Omental fat pad (tissue), 3 donors: ENCODE measurements at regions not wholly inside any gene's neighbourhood (a gene's known extent, or its start where the extent isn't known, plus 50 kb on each side); places are given as distances from the start of the nearest gene placed in this dataset.

ENCODE experiments used
- ATAC-seq: fragments of 150-250 bp; one replicate; pipeline ENCODE4 v1.9.1; 2016; ENCODE audit warnings: mild to moderate bottlenecking, moderate library complexity; ENCODE audit not compliant: low FRiP score
- DNase-seq: peaks from one replicate; pipeline ENCODE4 v3.0.0-alpha.2; 2019; ENCODE audit warnings: low spot score
- TF ChIP-seq, protein P1 (sequence below), 3 donors: fragments of 450-650 bp; IDR thresholded peaks; one replicate each; pipeline ENCODE4 v1.5.1; 2016 to 2017; ENCODE audit warnings: antibody characterized with exemption in 3 of 3, mild to moderate bottlenecking in 3 of 3, moderate library complexity in 2 of 3

- no peak for ATAC-seq
- TF ChIP-seq, protein P1, sequence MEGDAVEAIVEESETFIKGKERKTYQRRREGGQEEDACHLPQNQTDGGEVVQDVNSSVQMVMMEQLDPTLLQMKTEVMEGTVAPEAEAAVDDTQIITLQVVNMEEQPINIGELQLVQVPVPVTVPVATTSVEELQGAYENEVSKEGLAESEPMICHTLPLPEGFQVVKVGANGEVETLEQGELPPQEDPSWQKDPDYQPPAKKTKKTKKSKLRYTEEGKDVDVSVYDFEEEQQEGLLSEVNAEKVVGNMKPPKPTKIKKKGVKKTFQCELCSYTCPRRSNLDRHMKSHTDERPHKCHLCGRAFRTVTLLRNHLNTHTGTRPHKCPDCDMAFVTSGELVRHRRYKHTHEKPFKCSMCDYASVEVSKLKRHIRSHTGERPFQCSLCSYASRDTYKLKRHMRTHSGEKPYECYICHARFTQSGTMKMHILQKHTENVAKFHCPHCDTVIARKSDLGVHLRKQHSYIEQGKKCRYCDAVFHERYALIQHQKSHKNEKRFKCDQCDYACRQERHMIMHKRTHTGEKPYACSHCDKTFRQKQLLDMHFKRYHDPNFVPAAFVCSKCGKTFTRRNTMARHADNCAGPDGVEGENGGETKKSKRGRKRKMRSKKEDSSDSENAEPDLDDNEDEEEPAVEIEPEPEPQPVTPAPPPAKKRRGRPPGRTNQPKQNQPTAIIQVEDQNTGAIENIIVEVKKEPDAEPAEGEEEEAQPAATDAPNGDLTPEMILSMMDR (IDR thresholded peaks at IDR 0.05) = no peak
- no peak for DNase-seq
These were observed 324.1 kb upstream of the FLRT2 start for GRCh38 chr14:85205875-85206274.

DNA sequence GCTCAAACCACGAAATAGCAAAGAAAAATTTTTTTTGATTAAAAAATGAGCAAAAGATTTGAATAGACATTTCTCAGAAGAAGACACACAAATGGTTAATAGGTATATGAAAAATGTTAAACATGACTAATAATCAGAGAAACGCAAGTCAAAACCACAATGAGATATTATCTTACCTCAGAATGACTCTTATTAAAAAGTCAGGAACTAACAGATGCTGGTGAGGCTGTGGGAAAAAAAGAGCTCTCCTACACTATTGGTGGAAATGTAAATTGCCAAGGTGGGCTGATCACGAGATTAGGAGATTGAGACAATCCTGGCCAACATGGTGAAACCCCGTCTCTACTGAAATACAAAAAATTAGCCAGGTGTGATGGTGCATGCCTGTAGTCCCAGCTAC lies 315.5 kb upstream of the FLRT2 start:
- DNase-seq (no peak), ATAC-seq (no peak)
- TF ChIP-seq, protein P1 (IDR thresholded peaks at IDR 0.05) = no peak

DNA sequence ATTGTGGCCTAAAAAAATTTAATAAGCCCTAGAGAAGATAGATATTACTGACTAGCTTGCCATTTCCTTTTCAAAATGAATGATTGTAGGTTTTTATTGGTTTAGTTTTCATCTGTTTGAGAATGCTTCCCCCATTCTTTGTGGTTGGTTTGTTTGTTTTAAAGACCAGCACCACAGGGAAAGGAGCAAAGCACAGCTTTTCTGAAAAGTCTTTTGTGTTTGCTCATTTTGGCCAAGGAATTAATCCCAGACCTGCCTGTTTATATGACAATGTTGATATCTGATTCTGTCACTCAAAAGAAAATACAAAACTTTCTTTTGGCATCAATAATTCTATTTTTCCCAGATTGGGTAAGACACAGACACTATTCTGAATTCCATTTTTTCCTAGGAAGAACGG lies 312.5 kb upstream of the FLRT2 start:
- DNase-seq = no peak
- no peak for ATAC-seq
- TF ChIP-seq, protein P1 (IDR thresholded peaks at IDR 0.05) = no peak

GRCh38 chr14:85218982-85219381 lies 311.0 kb upstream of the FLRT2 start:
- DNase-seq = no peak
- TF ChIP-seq, protein P1 (IDR thresholded peaks at IDR 0.05) = no peak
- ATAC-seq = no peak

- TF ChIP-seq, protein P1 (IDR thresholded peaks at IDR 0.05) = no peak
- DNase-seq (no peak), ATAC-seq (no peak)
These were observed 308.1 kb upstream of the FLRT2 start for GRCh38 chr14:85221832-85222231.

DNA sequence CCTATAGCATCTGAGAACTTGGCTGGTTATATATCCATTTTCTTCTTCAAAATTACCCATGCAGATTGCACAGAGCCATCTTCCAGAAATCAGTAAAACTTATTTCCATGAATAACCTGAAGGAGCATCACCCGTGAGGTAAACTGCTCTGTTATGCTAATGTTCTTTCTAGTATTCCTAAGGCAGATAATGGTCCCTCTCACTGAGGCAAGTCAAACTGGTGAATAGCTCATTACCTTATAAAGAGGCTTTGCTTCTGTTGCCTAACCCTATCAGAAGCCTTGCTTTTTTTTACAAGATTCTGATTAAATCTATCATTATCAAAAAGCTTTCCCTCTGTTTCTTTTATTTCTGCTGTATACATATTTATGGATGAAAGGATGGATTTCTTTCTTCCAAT lies 307.6 kb upstream of the FLRT2 start:
- ATAC-seq (no peak), DNase-seq (no peak)

DNA sequence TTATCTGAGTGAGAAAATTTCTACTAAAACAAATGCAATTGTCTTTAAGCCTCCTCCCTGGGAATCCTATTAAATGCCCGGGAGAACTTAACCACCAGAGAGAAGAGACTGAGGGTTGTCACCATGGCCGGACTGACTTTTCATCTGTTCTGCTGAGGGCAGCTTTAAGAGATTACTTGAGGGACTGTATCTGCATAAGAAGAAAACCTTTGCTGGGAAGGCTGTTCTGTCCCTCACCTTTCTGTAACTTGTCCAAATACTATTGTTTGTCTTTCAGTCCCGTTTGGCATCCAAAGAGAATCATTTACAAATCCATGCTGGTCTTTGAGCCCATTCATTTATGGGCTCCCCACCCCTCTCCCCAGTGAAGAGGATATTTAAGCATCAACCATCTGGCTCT lies 306.3 kb upstream of the FLRT2 start:
- TF ChIP-seq, protein P1 (IDR thresholded peaks at IDR 0.05) = no peak
- no peak for ATAC-seq
- DNase-seq = no peak

More for the DNA sequence above, 307.6 kb upstream of the FLRT2 start:
- TF ChIP-seq, protein P1 (IDR thresholded peaks at IDR 0.05) = no peak
